Stomach (tissue), 8 donors: ENCODE measurements at regions not wholly inside any gene's neighbourhood (a gene's known extent, or its start where the extent isn't known, plus 50 kb on each side); places are given as distances from the start of the nearest gene placed in this dataset.

Experiments used
- DNase-seq, 2 donors: peaks; one replicate each; pipeline versions ENCODE4 v3.0.0 to v3.0.0-alpha.2; 2013 to 2019
- H3K27ac ChIP-seq, 5 donors: fragments of 200-600 bp in 4 of 5; sonication (generic) in 4 of 5; one replicate each; pipeline ENCODE4 v1.5.1; 2013 to 2019; ENCODE audit warnings: mild to moderate bottlenecking in 1 of 5, moderate library complexity in 1 of 5
- H3K27me3 ChIP-seq, 3 donors: fragments of 200-600 bp; sonication (generic); one replicate each; pipeline ENCODE4 v1.5.1; 2017 to 2019; ENCODE audit warnings: mixed run types in 1 of 3
- H3K36me3 ChIP-seq, 4 donors: fragments of 200-600 bp; sonication (generic); 1 replicate in 3 of 4; 2 replicates in 1 of 4; pipeline ENCODE4 v1.5.1; 2016 to 2019
- H3K4me1 ChIP-seq, 4 donors: fragments of 200-600 bp; sonication (generic); one replicate each; pipeline ENCODE4 v1.5.1; 2016 to 2019
- H3K4me3 ChIP-seq, 4 donors: fragments of 200-600 bp; sonication (generic) in 3 of 4; one replicate each; pipeline ENCODE4 v1.5.1; 2016 to 2019; ENCODE audit warnings: mild to moderate bottlenecking in 1 of 4
- H3K9me3 ChIP-seq, 4 donors: fragments of 200-600 bp; sonication (generic); one replicate each; pipeline ENCODE4 v1.5.1; 2016 to 2019
- EP300 ChIP-seq: sonication (generic); formaldehyde crosslinking; IDR thresholded peaks from one replicate; pipeline ENCODE4 v1.6.1; 2017; ENCODE audit warnings: antibody characterized with exemption
- POLR2A ChIP-seq, 4 donors: fragments of 450-650 bp; IDR thresholded peaks; one replicate each; pipeline ENCODE4 v1.6.1; 2016; ENCODE audit warnings: antibody characterized with exemption in 4 of 4, control low read depth in 2 of 4, mild to moderate bottlenecking in 1 of 4, moderate library complexity in 1 of 4
- POLR2AphosphoS5 ChIP-seq, 3 donors: sonication (generic); formaldehyde crosslinking; IDR thresholded peaks; one replicate each; pipeline ENCODE4 v1.6.1; 2016; ENCODE audit warnings: antibody characterized with exemption in 3 of 3
- WGBS, 5 donors: extraction: QIAGEN DNeasy Blood & Tissue Kit in 3 of 5; methylation state at CpG; one replicate each; pipeline versions ENCODE4 v1.1.5 to v1.1.7; 2013 to 2018; 5-methylcytosine and 5-hydroxymethylcytosine counted together
- intact Hi-C: fragments of 100-400 bp; cut with DNase I; formaldehyde crosslinking; loops from one replicate; pipeline ENCODE4 v1.15.1; 2023; ENCODE audit warnings: low total_unique reads
- TF ChIP-seq, protein P1 (sequence below), 7 experiments: fragments of 450-650 bp in 4 of 7; fragments of 200-600 bp in 3 of 7; sonication (generic) in 3 of 7; IDR thresholded peaks; one replicate each; pipeline ENCODE4 v1.5.1; 2016 to 2019; ENCODE audit warnings: antibody characterized with exemption in 7 of 7, control low read depth in 2 of 7, mild to moderate bottlenecking in 1 of 7
- donor health status: healthy with polysubstance abuse.
- donor health status: Bipolar disorder and iron deficiency.
- donor health status: healthy.

DNA sequence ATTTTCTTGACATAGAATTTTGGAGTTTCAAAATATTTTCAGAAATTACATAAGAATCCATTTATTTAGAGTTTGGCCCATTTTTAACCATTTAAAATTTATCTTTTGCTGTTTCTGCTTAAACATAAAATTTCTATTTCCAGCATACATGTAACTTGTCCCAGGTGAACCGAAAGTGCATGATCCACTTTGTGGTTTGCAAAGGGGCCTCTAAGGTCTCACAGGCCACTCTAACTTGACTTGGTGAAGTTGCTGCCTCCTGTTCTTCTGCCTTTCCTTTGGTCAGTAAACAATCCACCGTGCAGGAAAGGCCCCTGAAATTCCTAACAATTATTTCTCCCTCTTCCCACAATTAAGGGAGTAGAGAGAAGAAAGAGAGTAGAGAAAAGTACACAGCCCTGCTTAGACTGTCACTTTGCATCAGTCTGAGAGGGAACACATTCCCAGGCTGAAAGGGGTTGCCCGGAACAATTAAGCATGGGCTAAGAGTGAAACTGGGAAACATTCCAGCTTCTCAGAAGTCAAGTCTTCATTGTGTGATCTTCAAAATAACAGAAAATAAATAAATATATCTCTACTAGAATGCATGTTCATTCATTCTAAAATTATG lies 79.5 kb upstream of the SEMA3A start:
- Histone ChIP-seq H3K36me3 (no peaks in the 10 kb centered on the region), H3K9me3 (peaks cover 0 to 5% (median 0%) of the 10 kb centered on the region in 4 donors), H3K27me3 (no peaks in the 10 kb centered on the region), H3K4me1 (peaks cover 0 to 6% (median 0%) of the 10 kb centered on the region in 4 donors), H3K27ac (no peak overlapping the region), H3K4me3 (no peak overlapping the region)
- intact Hi-C loops: no loop called here
- DNase-seq: peak in 1 of 2 donors; percentile 32
- 39 to 50% (median 44%) methylated on average over 3 of the region's 3 CpGs for WGBS, 5 donors
- TF ChIP-seq EP300: no peak

DNA sequence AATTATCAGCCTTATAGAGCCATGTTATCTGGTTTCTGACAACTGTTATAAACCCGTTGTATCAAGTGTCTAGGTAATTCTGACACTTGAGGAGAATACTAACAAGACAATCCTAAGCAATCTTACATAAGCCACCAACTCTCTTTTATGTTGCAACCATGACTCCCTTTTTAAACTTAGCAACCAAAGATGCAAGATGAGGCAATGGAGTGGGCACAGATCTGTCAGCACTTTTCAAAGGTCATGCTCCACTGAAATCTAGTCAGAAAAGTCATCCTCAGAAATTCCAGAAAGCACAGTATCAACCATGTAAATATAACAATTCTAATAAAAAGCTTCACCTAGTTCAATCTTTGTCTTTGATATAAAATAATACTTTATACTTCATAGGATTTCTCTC lies 77.0 kb upstream of the SEMA3A start:
- H3K4me3 ChIP-seq: no peak overlapping the region
- H3K36me3 ChIP-seq: no peaks in the 10 kb centered on the region
- WGBS, 5 donors: 42 to 85% (median 50%) methylated on average over 1 of the region's 1 CpG
- no peaks in the 10 kb centered on the region for H3K9me3 ChIP-seq
- peaks cover 0 to 6% (median 0%) of the 10 kb centered on the region in 4 donors for H3K4me1 ChIP-seq
- H3K27ac ChIP-seq: no peak overlapping the region
- TF ChIP-seq POLR2A (IDR thresholded peaks at IDR 0.05) (no peak), EP300 (no peak)
- H3K27me3 ChIP-seq: no peaks in the 10 kb centered on the region
- no peak for DNase-seq
- intact Hi-C loops: no loop called here

DNA sequence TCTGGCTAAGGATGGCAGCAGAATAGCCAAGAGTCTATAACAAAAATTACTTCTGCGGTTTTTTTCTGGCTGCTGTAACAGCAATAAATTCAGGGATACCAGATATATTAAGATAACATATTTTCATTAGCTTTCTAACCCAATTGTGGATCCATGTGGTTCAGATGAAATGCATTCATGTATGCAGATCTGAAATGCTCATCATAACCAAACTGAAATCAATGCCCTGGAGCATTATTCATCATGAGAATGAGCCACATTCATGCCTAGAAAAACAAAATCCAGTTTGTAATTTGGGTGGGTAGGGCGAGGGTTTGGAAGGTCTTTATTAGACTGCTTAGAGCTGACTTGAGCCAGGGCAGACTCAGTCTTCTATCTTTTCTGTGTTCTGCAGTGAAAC lies 69.8 kb upstream of the SEMA3A start:
- Histone ChIP-seq H3K27ac (no peak overlapping the region), H3K9me3 (no peaks in the 10 kb centered on the region), H3K4me3 (no peak overlapping the region), H3K36me3 (no peaks in the 10 kb centered on the region), H3K4me1 (no peaks in the 10 kb centered on the region), H3K27me3 (no peaks in the 10 kb centered on the region)
- no peak for DNase-seq
- WGBS, 5 donors: 71 to 87% (median 79%) methylated on average over 2 of the region's 2 CpGs
- intact Hi-C loops: no loop called here
- TF ChIP-seq POLR2A (IDR thresholded peaks at IDR 0.05) (no peak), POLR2AphosphoS5 (IDR thresholded peaks at IDR 0.05) (no peak), EP300 (no peak)
- TF ChIP-seq, protein P1, sequence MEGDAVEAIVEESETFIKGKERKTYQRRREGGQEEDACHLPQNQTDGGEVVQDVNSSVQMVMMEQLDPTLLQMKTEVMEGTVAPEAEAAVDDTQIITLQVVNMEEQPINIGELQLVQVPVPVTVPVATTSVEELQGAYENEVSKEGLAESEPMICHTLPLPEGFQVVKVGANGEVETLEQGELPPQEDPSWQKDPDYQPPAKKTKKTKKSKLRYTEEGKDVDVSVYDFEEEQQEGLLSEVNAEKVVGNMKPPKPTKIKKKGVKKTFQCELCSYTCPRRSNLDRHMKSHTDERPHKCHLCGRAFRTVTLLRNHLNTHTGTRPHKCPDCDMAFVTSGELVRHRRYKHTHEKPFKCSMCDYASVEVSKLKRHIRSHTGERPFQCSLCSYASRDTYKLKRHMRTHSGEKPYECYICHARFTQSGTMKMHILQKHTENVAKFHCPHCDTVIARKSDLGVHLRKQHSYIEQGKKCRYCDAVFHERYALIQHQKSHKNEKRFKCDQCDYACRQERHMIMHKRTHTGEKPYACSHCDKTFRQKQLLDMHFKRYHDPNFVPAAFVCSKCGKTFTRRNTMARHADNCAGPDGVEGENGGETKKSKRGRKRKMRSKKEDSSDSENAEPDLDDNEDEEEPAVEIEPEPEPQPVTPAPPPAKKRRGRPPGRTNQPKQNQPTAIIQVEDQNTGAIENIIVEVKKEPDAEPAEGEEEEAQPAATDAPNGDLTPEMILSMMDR (IDR thresholded peaks at IDR 0.05): no peak

DNA sequence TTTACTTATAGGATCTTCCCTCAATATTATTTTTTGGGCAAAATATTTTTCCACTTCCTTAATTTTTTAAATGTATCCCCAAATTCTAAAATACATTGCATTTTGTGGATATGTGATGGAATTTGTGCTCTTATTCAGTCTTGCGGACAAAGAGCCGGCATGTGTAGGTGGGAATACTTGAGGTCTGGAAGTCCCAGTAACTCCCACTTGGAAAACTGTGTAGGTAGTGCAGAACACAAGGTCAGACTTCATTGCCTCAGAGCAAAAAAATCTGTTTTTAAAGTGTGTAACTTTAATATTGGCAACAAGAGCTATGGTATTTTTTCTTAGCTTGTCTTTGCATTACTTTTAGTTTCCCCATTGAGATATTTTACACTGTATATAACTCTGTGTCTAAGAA lies 68.5 kb upstream of the SEMA3A start:
- no peak for TF ChIP-seq EP300
- TF ChIP-seq POLR2A (IDR thresholded peaks at IDR 0.05): no peak
- TF ChIP-seq POLR2AphosphoS5 (IDR thresholded peaks at IDR 0.05): no peak
- TF ChIP-seq, protein P1 (IDR thresholded peaks at IDR 0.05): no peak
- H3K36me3 ChIP-seq: no peaks in the 10 kb centered on the region
- no peak overlapping the region for H3K27ac ChIP-seq
- intact Hi-C loops: no loop called here
- no peaks in the 10 kb centered on the region for H3K27me3 ChIP-seq
- no peak overlapping the region for H3K4me3 ChIP-seq
- H3K9me3 ChIP-seq: no peaks in the 10 kb centered on the region
- DNase-seq: no peak
- 92 to 98% (median 93%) methylated on average over 2 of the region's 2 CpGs for WGBS, 5 donors
- H3K4me1 ChIP-seq: no peaks in the 10 kb centered on the region

DNA sequence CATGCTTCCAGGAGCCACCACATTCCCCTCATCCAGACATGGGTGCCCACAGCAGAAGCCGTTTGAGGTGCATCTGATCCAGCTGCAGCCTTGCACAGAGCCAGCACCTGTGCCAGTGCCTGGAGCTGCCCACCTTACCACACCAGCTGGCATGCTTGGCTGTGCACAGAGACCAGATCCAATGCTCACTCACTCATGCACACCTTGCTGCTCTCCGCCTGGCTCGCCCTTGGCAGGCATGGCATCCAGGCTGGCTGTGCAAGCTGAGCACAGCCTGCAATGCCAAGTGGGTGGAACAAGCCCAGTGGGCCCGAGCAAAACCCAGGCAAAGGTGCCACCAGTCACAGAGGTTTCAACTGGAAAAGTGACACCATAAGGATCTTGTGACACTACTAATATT lies 66.9 kb upstream of the SEMA3A start:
- H3K9me3 ChIP-seq: no peaks in the 10 kb centered on the region
- DNase-seq: no peak
- TF ChIP-seq POLR2A (IDR thresholded peaks at IDR 0.05) (no peak), EP300 (no peak), POLR2AphosphoS5 (IDR thresholded peaks at IDR 0.05) (no peak)
- TF ChIP-seq, protein P1 (IDR thresholded peaks at IDR 0.05): no peak
- H3K4me1 ChIP-seq: peaks cover 0 to 4% (median 0%) of the 10 kb centered on the region in 4 donors
- no peaks in the 10 kb centered on the region for H3K36me3 ChIP-seq
- WGBS, 5 donors: 81 to 95% (median 91%) methylated on average over 4 of the region's 4 CpGs
- H3K27ac ChIP-seq: no peak overlapping the region
- intact Hi-C loops: no loop called here
- no peak overlapping the region for H3K4me3 ChIP-seq
- no peaks in the 10 kb centered on the region for H3K27me3 ChIP-seq
